ENCODE measurements at regions not wholly inside any gene's neighbourhood (a gene's known extent, or its start where the extent isn't known, plus 50 kb on each side); places are given as distances from the start of the nearest gene placed in this dataset.

DNA sequence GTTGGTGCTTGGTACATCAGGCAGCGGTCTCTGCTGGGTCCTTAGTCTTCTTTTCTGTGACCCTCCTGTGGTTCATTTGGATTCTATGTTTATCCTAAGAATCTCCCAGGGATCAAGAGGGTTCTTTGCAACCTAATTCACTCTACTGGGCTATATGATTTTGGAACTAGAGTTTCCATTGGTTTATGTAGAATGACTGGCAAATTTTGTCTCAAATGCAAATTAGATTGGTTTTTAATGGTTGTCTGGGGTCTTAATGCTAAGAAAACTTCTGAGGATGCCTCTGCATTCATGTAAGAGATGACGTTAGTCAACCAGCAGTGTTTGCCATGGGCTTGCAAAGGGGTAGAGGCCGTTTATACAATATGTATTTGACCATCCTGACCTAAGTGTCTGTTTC, 129.8 kb upstream of the ZFP64 start:
- no peaks in the 10 kb centered on the region for H3K36me3 ChIP-seq (ENCODE audit: control insufficient read depth, insufficient read depth, low read length)
- H3K27me3 ChIP-seq (ENCODE audit: control insufficient read depth, insufficient read depth, low read length), result no peaks in the 10 kb centered on the region
- FAIRE-seq, result no peak
- TF ChIP-seq CTCF (IDR thresholded peaks at IDR 0.05; ENCODE audit: insufficient read depth, low read length, severe bottlenecking), result no peak
- DNase-seq (ENCODE audit: low read depth), result no peak
- H3K4me3 ChIP-seq (ENCODE audit: low read depth, low read length), result no peak overlapping the region

GRCh38 chr20:52318651-52319050, 127.1 kb upstream of the ZFP64 start:
- TF ChIP-seq CTCF (IDR thresholded peaks at IDR 0.05; ENCODE audit: insufficient read depth, low read length, severe bottlenecking), result no peak
- no peak for FAIRE-seq
- Histone ChIP-seq H3K4me3 (ENCODE audit: low read depth, low read length) (no peak overlapping the region), H3K27me3 (ENCODE audit: control insufficient read depth, insufficient read depth, low read length) (no peaks in the 10 kb centered on the region), H3K36me3 (ENCODE audit: control insufficient read depth, insufficient read depth, low read length) (no peaks in the 10 kb centered on the region)
- DNase-seq (ENCODE audit: low read depth), result no peak

- no peak for FAIRE-seq
- peak; percentile 58 for TF ChIP-seq CTCF (IDR thresholded peaks at IDR 0.05; ENCODE audit: insufficient read depth, low read length, severe bottlenecking)
- no peaks in the 10 kb centered on the region for H3K36me3 ChIP-seq (ENCODE audit: control insufficient read depth, insufficient read depth, low read length)
- peak; percentile 44 for DNase-seq (ENCODE audit: low read depth)
- H3K27me3 ChIP-seq (ENCODE audit: control insufficient read depth, insufficient read depth, low read length), result no peaks in the 10 kb centered on the region
- H3K4me3 ChIP-seq (ENCODE audit: low read depth, low read length), result no peak overlapping the region
These were observed 121.9 kb upstream of the ZFP64 start for GRCh38 chr20:52313341-52313963.

- H3K36me3 ChIP-seq (ENCODE audit: control insufficient read depth, insufficient read depth, low read length), result no peaks in the 10 kb centered on the region
- no peak overlapping the region for H3K4me3 ChIP-seq (ENCODE audit: low read depth, low read length)
- FAIRE-seq (no peak), DNase-seq (ENCODE audit: low read depth) (peak; percentile 62)
- H3K27me3 ChIP-seq (ENCODE audit: control insufficient read depth, insufficient read depth, low read length), result no peaks in the 10 kb centered on the region
- peak; percentile 62 for TF ChIP-seq CTCF (IDR thresholded peaks at IDR 0.05; ENCODE audit: insufficient read depth, low read length, severe bottlenecking)
These were observed 120.7 kb upstream of the ZFP64 start for GRCh38 chr20:52312132-52312729.

DNA sequence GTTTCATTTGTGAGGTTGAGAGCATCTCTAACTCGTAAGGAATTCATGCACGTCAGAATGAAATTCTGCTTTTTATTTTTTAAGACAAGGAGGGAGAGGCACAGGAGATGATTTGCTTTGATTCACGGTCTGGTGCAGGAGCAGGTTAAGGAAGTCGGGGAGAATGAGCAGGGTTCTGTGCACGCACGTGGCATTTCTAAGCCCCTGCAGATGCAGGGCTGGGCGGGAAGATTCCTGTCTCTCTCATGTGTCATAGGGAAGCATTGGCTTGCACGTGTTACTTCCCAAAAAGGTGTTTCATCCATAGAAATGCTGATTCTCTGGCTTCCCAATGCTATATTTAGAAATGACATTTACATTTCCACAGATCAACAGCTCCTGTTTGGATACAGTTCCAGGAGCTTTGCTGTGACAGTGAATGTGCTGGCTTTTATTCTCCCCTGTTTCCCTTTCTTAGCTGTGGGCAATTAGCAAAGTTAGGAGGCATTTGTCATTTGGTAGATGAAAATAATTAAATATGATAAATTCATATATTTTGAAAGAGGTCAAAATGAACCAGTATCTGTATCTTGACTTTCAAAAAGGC, 119.7 kb upstream of the ZFP64 start:
- no peaks in the 10 kb centered on the region for H3K36me3 ChIP-seq (ENCODE audit: control insufficient read depth, insufficient read depth, low read length)
- H3K4me3 ChIP-seq (ENCODE audit: low read depth, low read length), result no peak overlapping the region
- TF ChIP-seq CTCF (IDR thresholded peaks at IDR 0.05; ENCODE audit: insufficient read depth, low read length, severe bottlenecking), result no peak
- H3K27me3 ChIP-seq (ENCODE audit: control insufficient read depth, insufficient read depth, low read length), result no peaks in the 10 kb centered on the region
- DNase-seq (ENCODE audit: low read depth) (no peak), FAIRE-seq (no peak)

Measured in bronchial epithelial cell (primary cell).